ENCODE measurements at regions not wholly inside any gene's neighbourhood (a gene's known extent, or its start where the extent isn't known, plus 50 kb on each side); places are given as distances from the start of the nearest gene placed in this dataset.

- DNase-seq: no peak
Observed at GRCh38 chr3:31157047-31157694, 262.7 kb upstream of the GADL1 start.

GRCh38 chr3:31157893-31158620, 263.6 kb upstream of the GADL1 start:
- DNase-seq: no peak

- DNase-seq: no peak
Observed at GRCh38 chr3:31159331-31160039, 265.0 kb upstream of the GADL1 start.

DNA sequence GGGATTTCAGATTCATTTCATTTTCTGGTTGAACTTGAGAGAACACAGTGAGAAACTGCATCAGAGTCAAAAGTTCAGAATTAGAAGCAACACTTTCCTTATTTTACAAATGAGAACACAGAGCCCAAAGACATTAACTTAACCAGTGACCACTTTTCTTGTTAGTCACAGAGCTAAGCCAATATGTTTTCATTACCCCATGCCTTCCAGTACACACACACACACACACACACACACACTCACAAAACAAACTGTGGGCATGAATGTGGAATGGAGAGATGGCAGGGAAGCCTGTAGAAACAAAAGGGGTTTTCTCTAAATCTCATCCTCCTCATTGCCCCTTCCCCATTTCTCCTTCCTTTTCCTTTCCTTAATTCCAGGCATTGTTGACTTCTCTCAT, 267.4 kb upstream of the GADL1 start:
- no peak for DNase-seq

- DNase-seq: no peak
Observed at GRCh38 chr3:31164381-31164780, 269.9 kb upstream of the GADL1 start.

DNA sequence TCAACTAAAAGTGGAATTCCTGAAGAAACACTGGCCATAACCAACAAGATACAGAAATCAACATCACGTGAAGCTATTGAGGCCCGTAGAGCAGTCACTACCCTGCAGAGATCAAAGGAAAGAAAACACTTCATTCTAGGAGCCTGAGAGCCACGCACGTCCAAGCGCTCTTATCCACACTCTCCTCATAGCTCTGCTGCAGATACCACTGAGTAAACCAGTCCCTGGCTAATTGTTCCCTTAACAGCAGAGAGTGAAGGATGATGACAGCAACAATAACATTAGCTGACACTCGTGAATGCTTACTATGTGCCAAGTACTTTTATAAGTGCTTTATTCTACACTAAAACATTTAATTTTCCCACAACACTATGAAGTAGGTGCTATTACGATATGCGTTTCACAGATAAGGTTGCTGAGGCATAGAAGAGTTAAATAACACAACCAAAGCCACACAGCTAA, 271.0 kb upstream of the GADL1 start:
- peak; percentile 89 for DNase-seq

DNA sequence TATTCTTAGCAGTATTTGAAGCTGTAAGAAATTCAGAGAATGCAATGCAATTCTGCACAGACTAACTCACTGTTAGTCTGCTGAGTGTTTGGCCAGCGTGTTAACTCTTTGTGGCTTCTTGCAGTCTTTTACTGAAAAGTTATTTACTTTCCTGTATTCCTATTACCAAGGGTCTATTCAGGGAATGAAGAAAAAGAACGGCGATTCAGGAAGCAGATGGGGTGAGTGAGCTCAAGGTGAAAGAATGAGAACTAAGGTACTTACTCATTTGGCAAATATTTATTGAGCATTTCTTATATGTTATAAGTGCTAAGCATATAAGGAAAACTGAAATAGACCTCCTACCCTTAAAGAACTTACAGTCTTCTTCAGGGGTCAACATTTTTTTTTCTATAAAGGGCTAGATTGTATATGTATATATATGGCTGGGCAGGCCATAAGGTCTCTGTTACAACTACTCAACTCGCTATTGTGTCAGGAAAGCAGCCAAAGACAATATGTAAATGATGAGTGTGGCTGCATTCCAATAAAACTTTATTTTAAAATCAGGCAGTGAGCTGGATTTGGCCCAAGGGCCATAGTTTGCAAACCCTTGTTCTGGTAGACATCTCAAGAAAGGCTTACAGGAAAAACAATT, 271.9 kb upstream of the GADL1 start:
- no peak for DNase-seq

- no peak for DNase-seq
Observed at GRCh38 chr3:31167666-31168065, 273.2 kb upstream of the GADL1 start.

GRCh38 chr3:31170932-31171670, 276.6 kb upstream of the GADL1 start:
- DNase-seq: no peak

- no peak for DNase-seq
Observed at GRCh38 chr3:31172336-31172735, 277.9 kb upstream of the GADL1 start.

DNA sequence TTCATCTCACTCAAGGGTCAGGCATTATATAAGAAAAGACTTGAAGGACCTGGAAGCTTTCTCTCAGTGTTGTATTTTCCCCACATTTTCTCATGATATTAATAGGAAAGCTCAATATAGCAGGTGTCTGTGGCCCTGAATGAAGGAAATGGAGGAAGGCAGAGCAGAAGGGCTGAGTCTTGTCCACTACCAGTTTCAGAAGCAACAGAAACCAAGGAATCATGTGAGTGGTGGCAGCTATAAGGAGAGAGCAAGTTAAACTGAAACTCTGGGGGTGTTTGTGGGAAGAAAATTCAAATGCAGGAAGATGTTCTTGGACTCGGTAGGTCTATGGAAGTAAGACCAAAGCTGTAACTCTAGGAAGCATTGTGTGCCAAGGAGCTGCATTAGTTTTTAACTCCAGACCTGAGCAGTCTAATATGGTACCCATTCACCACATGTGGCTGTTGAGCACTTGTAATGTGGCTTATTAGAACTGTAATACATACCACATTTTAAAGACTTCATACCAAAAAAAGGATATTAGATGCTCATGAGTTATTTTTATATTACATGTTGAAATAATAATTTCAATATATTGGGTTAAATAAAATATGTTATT, 278.8 kb upstream of the GADL1 start:
- no peak for DNase-seq

GRCh38 chr3:31174079-31174478, 279.6 kb upstream of the GADL1 start:
- DNase-seq: no peak

DNA sequence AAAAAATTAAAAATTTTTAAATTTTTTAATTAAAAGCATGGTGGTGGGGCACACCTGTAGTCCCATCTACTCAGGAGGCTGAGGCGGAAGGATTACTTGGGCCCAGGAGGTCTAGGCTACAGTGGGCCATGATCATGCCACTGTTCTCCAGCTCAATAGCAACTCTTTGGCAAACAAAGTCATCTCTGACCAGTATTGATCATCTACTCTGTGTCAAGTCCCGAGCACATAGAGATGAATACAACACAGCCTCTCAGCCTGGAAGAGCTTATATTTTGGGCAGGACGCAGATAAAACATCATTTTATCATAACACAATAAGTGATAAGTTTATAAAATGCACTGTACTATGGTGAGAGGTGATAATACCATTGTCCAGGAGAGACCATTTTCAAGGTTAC, 281.6 kb upstream of the GADL1 start:
- no peak for DNase-seq

- no peak for DNase-seq
Observed at GRCh38 chr3:31178467-31178866, 284.0 kb upstream of the GADL1 start.

DNA sequence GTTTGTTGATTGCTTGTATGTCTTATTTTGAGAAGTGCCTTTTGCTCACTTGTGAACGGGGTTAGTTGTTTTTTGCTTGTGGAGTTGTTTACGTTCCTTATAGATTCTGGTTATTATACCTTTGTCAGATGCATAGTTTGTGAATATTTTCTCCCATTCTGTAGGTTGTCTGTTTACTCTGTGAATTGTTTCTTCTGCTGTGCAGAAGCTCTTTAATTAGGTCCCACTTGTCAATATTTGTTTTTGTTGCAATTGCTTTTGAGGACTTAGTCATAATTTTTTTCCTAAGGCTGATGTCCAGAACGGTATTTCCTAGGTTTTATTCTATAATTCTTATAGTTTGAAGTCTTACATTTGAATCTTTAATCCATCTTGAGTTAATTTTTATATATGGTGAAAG, 285.3 kb upstream of the GADL1 start:
- DNase-seq: no peak

DNA sequence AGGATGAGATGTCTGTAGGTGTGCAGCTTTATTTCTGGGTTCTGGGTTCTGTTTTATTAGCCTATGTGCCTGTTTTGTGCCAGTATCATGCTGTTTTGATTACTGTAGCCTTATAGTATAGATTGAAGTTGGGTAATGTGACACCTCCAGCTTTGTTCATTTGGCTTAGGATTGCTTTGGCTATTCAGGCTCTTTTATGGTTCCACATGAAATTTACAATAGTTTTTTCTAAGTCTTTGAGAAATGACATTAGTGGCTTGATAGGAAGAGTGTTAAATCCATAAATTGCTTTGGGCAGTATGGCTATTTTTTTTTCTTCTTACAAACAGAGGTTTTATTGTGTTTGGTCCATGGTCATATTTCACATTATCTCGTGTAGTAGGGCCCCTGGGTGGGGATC, 285.8 kb upstream of the GADL1 start:
- DNase-seq: no peak

GRCh38 chr3:31181661-31182060, 287.2 kb upstream of the GADL1 start:
- no peak for DNase-seq

DNA sequence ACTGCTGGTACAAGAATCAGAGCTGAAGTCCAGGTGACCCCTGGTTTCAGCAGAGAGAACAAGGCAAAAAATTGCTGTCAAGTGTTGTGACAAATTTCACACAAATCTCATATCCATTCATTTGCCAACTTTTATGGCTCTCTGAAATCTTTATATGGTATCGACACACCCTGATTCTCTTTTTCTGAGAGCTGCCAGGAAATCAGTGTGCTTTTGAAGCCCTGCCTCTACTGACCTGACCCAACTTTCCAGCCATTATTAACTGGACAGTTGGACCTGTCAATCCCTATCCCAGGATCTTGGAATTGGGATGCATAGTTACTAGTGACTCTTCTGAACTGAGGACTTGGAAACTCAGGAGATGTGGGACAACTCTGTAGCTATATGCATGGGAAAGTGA, 288.2 kb upstream of the GADL1 start:
- DNase-seq: no peak

GRCh38 chr3:31184261-31185061, 290.0 kb upstream of the GADL1 start:
- no peak for DNase-seq

DNA sequence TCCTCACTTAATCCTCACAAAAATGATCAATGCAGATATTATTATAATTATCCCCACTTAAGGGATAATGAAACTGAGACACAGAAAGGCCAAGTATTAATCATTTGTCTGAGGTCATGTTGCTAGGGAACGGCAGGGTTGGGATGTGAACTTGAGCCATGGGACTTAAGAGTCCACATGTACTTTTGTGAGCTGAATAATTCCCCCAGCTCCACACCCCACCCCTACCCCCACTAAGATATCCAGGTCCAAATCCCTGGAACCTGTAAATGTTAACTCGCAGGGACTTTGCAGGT, 290.5 kb upstream of the GADL1 start:
- DNase-seq: no peak

GRCh38 chr3:31186041-31186440, 291.6 kb upstream of the GADL1 start:
- no peak for DNase-seq

DNA sequence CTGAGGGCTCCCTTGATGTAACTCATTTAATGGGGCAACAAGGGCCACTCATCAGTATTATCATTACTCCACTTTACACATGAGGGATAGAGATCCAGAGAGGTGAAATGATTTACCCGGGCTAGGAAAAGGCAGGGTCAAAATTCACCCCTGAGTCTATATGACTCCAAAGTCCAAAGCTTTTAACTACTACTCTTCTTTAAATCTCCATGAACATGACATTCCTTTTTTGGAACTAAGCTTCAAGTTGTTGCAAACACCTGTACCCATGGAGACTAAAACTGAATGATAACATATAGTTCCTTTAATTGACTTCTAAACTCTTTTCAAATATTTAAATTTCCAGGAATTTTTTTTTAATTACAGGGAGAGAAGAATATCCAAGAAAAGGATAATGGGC, 292.9 kb upstream of the GADL1 start:
- DNase-seq: no peak
